ENCODE measurements at regions not wholly inside any gene's neighbourhood (a gene's known extent, or its start where the extent isn't known, plus 50 kb on each side); places are given as distances from the start of the nearest gene placed in this dataset.

DNA sequence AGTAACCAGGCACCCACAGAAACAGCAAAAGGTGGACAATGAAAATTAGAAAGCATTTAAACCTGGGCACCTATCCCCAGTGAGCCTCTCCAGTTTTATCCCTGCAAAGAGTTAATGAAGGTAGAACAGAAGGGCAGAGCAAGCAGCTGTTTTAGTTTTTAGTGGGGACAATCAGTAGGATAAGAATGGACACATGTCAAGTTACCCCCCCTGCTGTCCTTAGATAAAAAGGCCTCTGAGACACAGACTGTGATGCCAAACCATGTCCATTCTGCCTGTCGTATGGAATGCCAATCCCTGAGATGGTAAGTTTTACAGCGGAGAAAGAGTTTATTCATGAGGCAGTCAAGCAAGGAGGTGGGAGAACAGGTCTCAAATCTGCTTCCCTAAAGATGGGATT is 162.6 kb upstream of the AGR3 start:
- TF ChIP-seq EP300 (IDR thresholded peaks at IDR 0.05; ENCODE audit: borderline replicate concordance): no peak
- no peak for TF ChIP-seq ZBTB7A (IDR thresholded peaks at IDR 0.05; ENCODE audit: low read depth)
- TF ChIP-seq, protein P1, sequence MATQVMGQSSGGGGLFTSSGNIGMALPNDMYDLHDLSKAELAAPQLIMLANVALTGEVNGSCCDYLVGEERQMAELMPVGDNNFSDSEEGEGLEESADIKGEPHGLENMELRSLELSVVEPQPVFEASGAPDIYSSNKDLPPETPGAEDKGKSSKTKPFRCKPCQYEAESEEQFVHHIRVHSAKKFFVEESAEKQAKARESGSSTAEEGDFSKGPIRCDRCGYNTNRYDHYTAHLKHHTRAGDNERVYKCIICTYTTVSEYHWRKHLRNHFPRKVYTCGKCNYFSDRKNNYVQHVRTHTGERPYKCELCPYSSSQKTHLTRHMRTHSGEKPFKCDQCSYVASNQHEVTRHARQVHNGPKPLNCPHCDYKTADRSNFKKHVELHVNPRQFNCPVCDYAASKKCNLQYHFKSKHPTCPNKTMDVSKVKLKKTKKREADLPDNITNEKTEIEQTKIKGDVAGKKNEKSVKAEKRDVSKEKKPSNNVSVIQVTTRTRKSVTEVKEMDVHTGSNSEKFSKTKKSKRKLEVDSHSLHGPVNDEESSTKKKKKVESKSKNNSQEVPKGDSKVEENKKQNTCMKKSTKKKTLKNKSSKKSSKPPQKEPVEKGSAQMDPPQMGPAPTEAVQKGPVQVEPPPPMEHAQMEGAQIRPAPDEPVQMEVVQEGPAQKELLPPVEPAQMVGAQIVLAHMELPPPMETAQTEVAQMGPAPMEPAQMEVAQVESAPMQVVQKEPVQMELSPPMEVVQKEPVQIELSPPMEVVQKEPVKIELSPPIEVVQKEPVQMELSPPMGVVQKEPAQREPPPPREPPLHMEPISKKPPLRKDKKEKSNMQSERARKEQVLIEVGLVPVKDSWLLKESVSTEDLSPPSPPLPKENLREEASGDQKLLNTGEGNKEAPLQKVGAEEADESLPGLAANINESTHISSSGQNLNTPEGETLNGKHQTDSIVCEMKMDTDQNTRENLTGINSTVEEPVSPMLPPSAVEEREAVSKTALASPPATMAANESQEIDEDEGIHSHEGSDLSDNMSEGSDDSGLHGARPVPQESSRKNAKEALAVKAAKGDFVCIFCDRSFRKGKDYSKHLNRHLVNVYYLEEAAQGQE (IDR thresholded peaks at IDR 0.05; ENCODE audit: low read depth): no peak
- no peak for TF ChIP-seq MAX (IDR thresholded peaks at IDR 0.05)
- no peak for TF ChIP-seq TAF1 (IDR thresholded peaks at IDR 0.05; ENCODE audit: low read depth)
- TF ChIP-seq TEAD4 (IDR thresholded peaks at IDR 0.05): no peak
- no peak for TF ChIP-seq TCF12 (IDR thresholded peaks at IDR 0.05; ENCODE audit: low read depth)
- TF ChIP-seq NFIC (IDR thresholded peaks at IDR 0.05): no peak
- TF ChIP-seq CEBPB (IDR thresholded peaks at IDR 0.05): no peak
- no peak for TF ChIP-seq EGR1 (IDR thresholded peaks at IDR 0.05)
- no peak for TF ChIP-seq FOXM1 (IDR thresholded peaks at IDR 0.05; ENCODE audit: borderline replicate concordance, low read depth)

- TF ChIP-seq CREB1 (IDR thresholded peaks at IDR 0.05; ENCODE audit: low read depth) (no peak), USF1 (IDR thresholded peaks at IDR 0.05) (no peak), RAD21 (IDR thresholded peaks at IDR 0.05; ENCODE audit: low read depth) (no peak), ZBTB7A (IDR thresholded peaks at IDR 0.05; ENCODE audit: low read depth) (no peak), EP300 (IDR thresholded peaks at IDR 0.05; ENCODE audit: borderline replicate concordance) (no peak), NFIC (IDR thresholded peaks at IDR 0.05) (no peak), TAF1 (IDR thresholded peaks at IDR 0.05; ENCODE audit: low read depth) (no peak), TEAD4 (IDR thresholded peaks at IDR 0.05) (no peak), MAX (IDR thresholded peaks at IDR 0.05) (no peak)
Measured at GRCh38 chr7:17044861-17045260, 163.1 kb upstream of the AGR3 start.

DNA sequence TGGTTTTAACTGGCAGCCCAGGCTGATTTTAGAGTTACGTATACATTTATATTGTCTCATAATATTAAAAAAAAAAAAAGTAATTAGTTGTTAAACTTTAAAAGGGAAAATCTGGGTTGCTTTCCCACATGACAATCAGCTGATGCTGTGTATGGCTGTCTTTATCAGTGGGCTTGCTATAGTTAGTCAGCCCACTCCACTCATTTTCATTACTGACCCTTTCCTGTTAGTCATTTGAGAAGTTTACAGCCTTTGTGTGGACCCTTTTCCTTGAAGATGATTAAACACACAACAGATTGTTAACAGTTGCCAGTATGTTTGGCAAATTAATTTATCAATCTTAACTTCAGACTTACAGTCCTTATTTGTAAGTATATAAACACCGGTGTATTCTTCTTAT is 164.5 kb upstream of the AGR3 start:
- TF ChIP-seq EGR1 (IDR thresholded peaks at IDR 0.05): no peak
- no peak for TF ChIP-seq TEAD4 (IDR thresholded peaks at IDR 0.05)
- no peak for TF ChIP-seq TCF12 (IDR thresholded peaks at IDR 0.05; ENCODE audit: low read depth)
- TF ChIP-seq EP300 (IDR thresholded peaks at IDR 0.05; ENCODE audit: borderline replicate concordance): no peak
- TF ChIP-seq RAD21 (IDR thresholded peaks at IDR 0.05; ENCODE audit: low read depth): no peak
- TF ChIP-seq FOXM1 (IDR thresholded peaks at IDR 0.05; ENCODE audit: borderline replicate concordance, low read depth): no peak
- TF ChIP-seq USF1 (IDR thresholded peaks at IDR 0.05): no peak
- TF ChIP-seq NFIC (IDR thresholded peaks at IDR 0.05): no peak
- TF ChIP-seq MAX (IDR thresholded peaks at IDR 0.05): no peak

DNA sequence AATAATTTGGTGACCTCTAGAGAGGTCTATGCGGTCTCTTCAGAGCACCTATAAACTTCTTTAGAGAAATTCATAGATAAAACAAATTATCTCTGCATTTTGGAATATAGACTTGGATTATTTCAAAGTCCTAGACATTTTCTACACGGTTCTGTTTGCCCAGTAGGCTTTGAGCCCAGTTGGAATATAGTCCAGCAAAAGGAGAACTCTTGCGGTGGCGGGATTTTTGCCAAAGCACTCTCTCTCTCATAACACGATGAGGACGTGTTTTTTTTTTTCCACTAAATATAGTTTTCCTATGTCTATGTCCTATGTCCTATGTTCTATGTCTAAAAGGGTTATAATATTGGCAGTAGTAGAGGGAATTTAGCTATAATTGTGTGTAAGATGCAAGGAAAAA is 164.9 kb upstream of the AGR3 start:
- TF ChIP-seq YY1 (IDR thresholded peaks at IDR 0.05; ENCODE audit: low read depth) (no peak), TCF12 (IDR thresholded peaks at IDR 0.05; ENCODE audit: low read depth) (no peak), FOXM1 (IDR thresholded peaks at IDR 0.05; ENCODE audit: borderline replicate concordance, low read depth) (no peak), EGR1 (IDR thresholded peaks at IDR 0.05) (no peak), USF1 (IDR thresholded peaks at IDR 0.05) (no peak), EP300 (IDR thresholded peaks at IDR 0.05; ENCODE audit: borderline replicate concordance) (no peak), TAF1 (IDR thresholded peaks at IDR 0.05; ENCODE audit: low read depth) (no peak), MAX (IDR thresholded peaks at IDR 0.05) (no peak), RAD21 (IDR thresholded peaks at IDR 0.05; ENCODE audit: low read depth) (no peak), TEAD4 (IDR thresholded peaks at IDR 0.05) (no peak), CREB1 (IDR thresholded peaks at IDR 0.05; ENCODE audit: low read depth) (no peak), ZBTB7A (IDR thresholded peaks at IDR 0.05; ENCODE audit: low read depth) (no peak), NFIC (IDR thresholded peaks at IDR 0.05) (no peak), CEBPB (IDR thresholded peaks at IDR 0.05) (no peak)
- TF ChIP-seq, protein P1 (IDR thresholded peaks at IDR 0.05; ENCODE audit: low read depth): no peak

DNA sequence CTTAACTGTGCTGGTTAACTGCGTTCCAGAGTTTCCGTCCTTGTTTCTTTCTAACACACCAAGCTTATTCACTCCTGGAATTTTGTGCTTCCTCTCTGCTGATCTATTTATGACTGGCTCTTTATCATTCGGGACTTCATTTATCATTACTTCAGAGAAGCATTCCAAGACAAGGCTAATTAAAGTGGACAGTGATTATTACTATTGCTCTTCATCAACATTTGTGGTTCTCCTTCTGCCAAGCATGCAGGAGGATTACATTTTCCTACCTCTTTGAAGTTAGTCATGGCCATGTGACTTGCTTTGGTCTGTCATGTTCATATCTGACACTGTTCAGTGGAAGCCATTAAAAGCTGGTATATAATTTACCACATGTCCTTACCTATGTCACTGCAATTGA is 172.4 kb upstream of the AGR3 start:
- TF ChIP-seq RAD21 (IDR thresholded peaks at IDR 0.05; ENCODE audit: low read depth) (no peak), MAX (IDR thresholded peaks at IDR 0.05) (no peak), ZBTB7A (IDR thresholded peaks at IDR 0.05; ENCODE audit: low read depth) (no peak), CEBPB (IDR thresholded peaks at IDR 0.05) (no peak), TEAD4 (IDR thresholded peaks at IDR 0.05) (no peak)
- TF ChIP-seq, protein P1 (IDR thresholded peaks at IDR 0.05; ENCODE audit: low read depth): no peak

All from Ishikawa (cell line).